NCI-H510A treated with DMSO at 0.1 percent for 48 hours (cell line): ENCODE measurements at regions not wholly inside any gene's neighbourhood (a gene's known extent, or its start where the extent isn't known, plus 50 kb on each side); places are given as distances from the start of the nearest gene placed in this dataset.

Experiments
- DNase-seq: peaks from one replicate; lab custom pipeline; 2025; lab: John Stamatoyannopoulos, UW

- DNase-seq = peak; percentile 41
These were observed 163.5 kb downstream of the GLI2 start for GRCh38 chr2:120898961-120899750.

GRCh38 chr2:120899771-120900170 lies 164.1 kb downstream of the GLI2 start:
- DNase-seq = no peak

- DNase-seq = no peak
These were observed 165.5 kb downstream of the GLI2 start for GRCh38 chr2:120901201-120901600.

GRCh38 chr2:120902592-120902991 lies 166.9 kb downstream of the GLI2 start:
- no peak for DNase-seq

GRCh38 chr2:120904379-120904778 lies 168.7 kb downstream of the GLI2 start:
- DNase-seq = no peak

- DNase-seq = no peak
These were observed 169.2 kb downstream of the GLI2 start for GRCh38 chr2:120904830-120905234.

GRCh38 chr2:120905298-120905697 lies 169.6 kb downstream of the GLI2 start:
- DNase-seq = no peak

GRCh38 chr2:120905824-120906571 lies 170.3 kb downstream of the GLI2 start:
- DNase-seq = no peak

- no peak for DNase-seq
These were observed 171.2 kb downstream of the GLI2 start for GRCh38 chr2:120906914-120907313.

- no peak for DNase-seq
These were observed 172.2 kb downstream of the GLI2 start for GRCh38 chr2:120907822-120908221.

GRCh38 chr2:120908314-120908975 lies 172.8 kb downstream of the GLI2 start:
- no peak for DNase-seq

GRCh38 chr2:120909102-120909501 lies 173.4 kb downstream of the GLI2 start:
- no peak for DNase-seq

- no peak for DNase-seq
These were observed 174.5 kb downstream of the GLI2 start for GRCh38 chr2:120910164-120910563.

GRCh38 chr2:120910956-120911951 lies 175.6 kb downstream of the GLI2 start:
- no peak for DNase-seq

GRCh38 chr2:120912101-120912985 lies 176.7 kb downstream of the GLI2 start:
- DNase-seq = no peak

GRCh38 chr2:120913972-120914838 lies 178.5 kb downstream of the GLI2 start:
- no peak for DNase-seq

GRCh38 chr2:120914839-120915521 lies 179.3 kb downstream of the GLI2 start:
- no peak for DNase-seq

- DNase-seq = no peak
These were observed 180.0 kb downstream of the GLI2 start for GRCh38 chr2:120915670-120916069.

GRCh38 chr2:120916446-120916845 lies 180.8 kb downstream of the GLI2 start:
- no peak for DNase-seq
